OCI-LY1 (cell line): ENCODE measurements at regions not wholly inside any gene's neighbourhood (a gene's known extent, or its start where the extent isn't known, plus 50 kb on each side); places are given as distances from the start of the nearest gene placed in this dataset.

Experiments used
- H2AFZ ChIP-seq: fragments of 200-600 bp; sonication (generic), shearing (Covaris generic); 2 replicates; pipeline ENCODE4 v1.6.0; 2014; ENCODE audit warnings: antibody characterized with exemption, mild to moderate bottlenecking, low read length
- H3F3A ChIP-seq: fragments of 200-600 bp; sonication (generic), shearing (Covaris generic); 2 replicates; pipeline ENCODE4 v1.6.0; 2014; ENCODE audit warnings: mild to moderate bottlenecking, antibody characterized with exemption, low read length, moderate library complexity; ENCODE audit not compliant: insufficient read depth
- H3K27ac ChIP-seq: fragments of 200-600 bp; sonication (generic); 2 replicates; pipeline ENCODE4 v1.5.1; 2014; ENCODE audit warnings: low read length, mixed run types, mild to moderate bottlenecking, low read depth; ENCODE audit not compliant: poor library complexity, severe bottlenecking
- H3K27me3 ChIP-seq: fragments of 200-600 bp; sonication (generic); 2 replicates; pipeline ENCODE4 v1.6.0; 2014; ENCODE audit warnings: antibody characterized with exemption, mild to moderate bottlenecking, low read length, moderate library complexity; ENCODE audit not compliant: insufficient read depth
- H3K36me3 ChIP-seq: fragments of 200-600 bp; sonication (generic); 2 replicates; pipeline ENCODE4 v1.6.1; 2014; ENCODE audit warnings: mild to moderate bottlenecking, antibody characterized with exemption, low read length, moderate library complexity, mixed read lengths; ENCODE audit not compliant: insufficient read depth
- H3K4me1 ChIP-seq: fragments of 200-600 bp; sonication (generic); 2 replicates; pipeline ENCODE4 v1.5.1; 2014; ENCODE audit warnings: mild to moderate bottlenecking, low read length, moderate library complexity; ENCODE audit not compliant: insufficient read depth, severe bottlenecking
- H3K4me2 ChIP-seq: fragments of 200-600 bp; sonication (generic), shearing (Covaris generic); 2 replicates; pipeline ENCODE4 v1.6.1; 2014; ENCODE audit warnings: low read length
- H3K4me3 ChIP-seq: fragments of 200-600 bp; sonication (generic); 2 replicates; pipeline ENCODE4 v1.5.1; 2014; ENCODE audit warnings: low read length, low read depth, mild to moderate bottlenecking, mixed read lengths; ENCODE audit not compliant: poor library complexity, severe bottlenecking
- H3K79me2 ChIP-seq: fragments of 200-600 bp; shearing (Covaris generic); 2 replicates; pipeline ENCODE4 v1.6.1; 2016; ENCODE audit warnings: mixed run types, low read length, mixed read lengths; ENCODE audit not compliant: insufficient read depth
- H3K9ac ChIP-seq: fragments of 200-600 bp; sonication (generic), shearing (Covaris generic); 2 replicates; pipeline ENCODE4 v1.6.1; 2014; ENCODE audit warnings: mild to moderate bottlenecking, low read length, mixed read lengths
- H3K9me2 ChIP-seq: fragments of 200-600 bp; sonication (generic), shearing (Covaris generic); 2 replicates; pipeline ENCODE4 v1.6.1; 2014; ENCODE audit warnings: low read depth, mild to moderate bottlenecking, low read length, mixed read lengths
- H3K9me3 ChIP-seq: fragments of 200-600 bp; shearing (Covaris generic); 2 replicates; pipeline ENCODE4 v1.6.1; 2014; ENCODE audit warnings: low read length, mixed read lengths
- H4K20me1 ChIP-seq: fragments of 200-600 bp; sonication (generic), shearing (Covaris generic); 2 replicates; pipeline ENCODE4 v1.6.0; 2016; ENCODE audit warnings: mild to moderate bottlenecking, low read length; ENCODE audit not compliant: insufficient read depth
- EZH2 ChIP-seq: fragments of 200-600 bp; sonication (generic), shearing (Covaris generic); IDR thresholded peaks from 2 replicates; pipeline ENCODE4 v1.8.0; 2017; ENCODE audit warnings: borderline replicate concordance, mixed run types, mild to moderate bottlenecking, antibody characterized with exemption, low read length, moderate library complexity, mixed read lengths
- TF ChIP-seq, protein P1 (sequence below): fragments of 200-600 bp; sonication (generic), shearing (Covaris generic); IDR thresholded peaks from 2 replicates; pipeline ENCODE4 v1.5.1; 2017; ENCODE audit warnings: mild to moderate bottlenecking, antibody characterized with exemption, low read length, moderate library complexity, mixed read lengths

DNA sequence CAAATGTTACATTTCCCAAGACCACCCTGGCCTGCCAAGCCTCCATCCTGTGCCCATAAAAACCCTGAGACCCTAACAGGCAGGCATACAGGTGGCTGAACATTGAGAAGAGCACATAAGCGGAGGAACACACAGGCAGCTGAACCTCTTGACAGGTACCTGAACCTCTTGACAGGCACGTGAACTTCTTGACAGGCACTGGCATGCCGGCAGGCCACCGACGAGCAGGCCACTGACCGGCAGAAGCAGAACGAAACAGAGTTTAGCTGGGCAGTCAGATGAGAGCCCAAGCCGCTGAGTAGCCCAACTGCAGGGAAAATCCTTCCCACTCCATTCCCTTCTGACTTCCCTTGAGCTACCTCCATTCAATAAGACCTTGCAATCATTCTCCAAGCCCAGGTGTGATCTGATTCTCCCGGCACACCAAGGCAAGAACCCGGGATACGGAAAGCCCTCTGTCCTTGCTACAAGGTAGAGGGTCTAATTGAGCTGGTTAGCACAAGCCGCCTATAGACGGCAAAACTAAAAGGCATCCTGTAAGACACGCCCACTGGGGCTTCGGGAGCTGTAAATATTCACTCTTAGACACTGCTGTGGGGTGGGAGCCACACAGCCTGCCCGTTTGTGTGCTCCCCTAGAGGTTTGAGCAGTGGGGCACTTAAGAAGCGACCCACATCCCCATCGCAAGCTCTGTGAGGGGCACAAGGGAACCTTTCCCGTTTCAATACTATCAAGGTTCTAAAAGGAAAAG lies 2613.9 kb upstream of the PCDH20 start:
- no peak overlapping the region for H3K9ac ChIP-seq
- H3K9me2 ChIP-seq: no peaks in the 10 kb centered on the region
- no peak overlapping the region for H3K27ac ChIP-seq
- no peaks in the 10 kb centered on the region for H3K36me3 ChIP-seq
- H3K4me3 ChIP-seq: no peak overlapping the region
- no peak overlapping the region for H3K4me2 ChIP-seq
- no peak overlapping the region for H2AFZ ChIP-seq
- no peaks in the 10 kb centered on the region for H4K20me1 ChIP-seq
- no peaks in the 10 kb centered on the region for H3K4me1 ChIP-seq
- no peaks in the 10 kb centered on the region for H3K27me3 ChIP-seq
- TF ChIP-seq EZH2: no peak
- TF ChIP-seq, protein P1, sequence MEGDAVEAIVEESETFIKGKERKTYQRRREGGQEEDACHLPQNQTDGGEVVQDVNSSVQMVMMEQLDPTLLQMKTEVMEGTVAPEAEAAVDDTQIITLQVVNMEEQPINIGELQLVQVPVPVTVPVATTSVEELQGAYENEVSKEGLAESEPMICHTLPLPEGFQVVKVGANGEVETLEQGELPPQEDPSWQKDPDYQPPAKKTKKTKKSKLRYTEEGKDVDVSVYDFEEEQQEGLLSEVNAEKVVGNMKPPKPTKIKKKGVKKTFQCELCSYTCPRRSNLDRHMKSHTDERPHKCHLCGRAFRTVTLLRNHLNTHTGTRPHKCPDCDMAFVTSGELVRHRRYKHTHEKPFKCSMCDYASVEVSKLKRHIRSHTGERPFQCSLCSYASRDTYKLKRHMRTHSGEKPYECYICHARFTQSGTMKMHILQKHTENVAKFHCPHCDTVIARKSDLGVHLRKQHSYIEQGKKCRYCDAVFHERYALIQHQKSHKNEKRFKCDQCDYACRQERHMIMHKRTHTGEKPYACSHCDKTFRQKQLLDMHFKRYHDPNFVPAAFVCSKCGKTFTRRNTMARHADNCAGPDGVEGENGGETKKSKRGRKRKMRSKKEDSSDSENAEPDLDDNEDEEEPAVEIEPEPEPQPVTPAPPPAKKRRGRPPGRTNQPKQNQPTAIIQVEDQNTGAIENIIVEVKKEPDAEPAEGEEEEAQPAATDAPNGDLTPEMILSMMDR: no peak
- H3F3A ChIP-seq: no peaks in the 10 kb centered on the region
- no peaks in the 10 kb centered on the region for H3K9me3 ChIP-seq
- H3K79me2 ChIP-seq: no peaks in the 10 kb centered on the region

DNA sequence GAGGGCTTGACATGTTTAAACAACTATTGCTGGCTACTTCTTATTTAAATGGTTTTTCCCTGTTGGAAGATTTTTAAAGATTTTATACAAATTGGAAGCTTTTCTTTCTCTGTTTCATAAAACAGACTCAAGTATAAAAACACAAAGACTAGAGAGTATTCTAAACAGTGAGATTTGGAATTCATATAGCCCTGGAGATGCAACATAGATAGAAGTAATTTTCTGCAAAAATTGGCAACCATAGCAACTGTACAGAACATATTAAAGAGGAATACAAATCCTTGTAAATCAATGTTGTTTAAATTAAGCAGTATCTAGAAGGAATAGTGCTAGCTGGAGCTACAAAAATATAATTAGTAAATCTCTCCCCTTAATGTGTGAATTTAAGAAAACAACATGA lies 2612.9 kb upstream of the PCDH20 start:
- H3K9me2 ChIP-seq: no peaks in the 10 kb centered on the region
- H3K79me2 ChIP-seq: no peaks in the 10 kb centered on the region
- no peak overlapping the region for H3K4me3 ChIP-seq
- no peak overlapping the region for H3K9ac ChIP-seq
- H3K27me3 ChIP-seq: no peaks in the 10 kb centered on the region
- no peaks in the 10 kb centered on the region for H3K4me1 ChIP-seq
- no peak overlapping the region for H2AFZ ChIP-seq
- no peaks in the 10 kb centered on the region for H3K36me3 ChIP-seq
- H3K4me2 ChIP-seq: no peak overlapping the region
- no peaks in the 10 kb centered on the region for H4K20me1 ChIP-seq
- no peak overlapping the region for H3K27ac ChIP-seq
- H3K9me3 ChIP-seq: no peaks in the 10 kb centered on the region
- no peaks in the 10 kb centered on the region for H3F3A ChIP-seq
- TF ChIP-seq, protein P1: no peak
- no peak for TF ChIP-seq EZH2

DNA sequence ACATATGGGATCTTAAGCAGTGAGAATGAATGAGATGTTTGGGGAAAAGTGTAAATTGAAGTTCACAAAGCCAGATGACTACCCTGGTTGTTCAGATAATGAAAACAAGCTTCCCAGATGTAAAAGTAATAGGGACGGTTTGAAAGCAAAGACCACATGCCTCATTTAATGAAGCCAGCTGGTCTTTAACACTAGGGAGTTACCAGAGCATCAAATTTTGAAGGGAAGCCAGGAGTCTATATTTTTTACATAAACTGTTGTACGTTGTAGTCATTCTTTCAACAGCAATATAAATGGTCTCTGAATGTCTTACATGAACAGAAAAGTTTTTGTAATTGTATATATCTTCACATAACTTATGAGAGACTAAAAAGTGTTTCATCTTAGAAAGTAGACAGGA lies 2604.5 kb upstream of the PCDH20 start:
- Histone ChIP-seq H2AFZ (no peak overlapping the region), H4K20me1 (no peaks in the 10 kb centered on the region), H3K4me1 (no peaks in the 10 kb centered on the region), H3K27ac (no peak overlapping the region), H3K9me2 (no peaks in the 10 kb centered on the region), H3K4me2 (no peak overlapping the region), H3K79me2 (no peaks in the 10 kb centered on the region), H3K9me3 (no peaks in the 10 kb centered on the region), H3K36me3 (no peaks in the 10 kb centered on the region), H3K4me3 (no peak overlapping the region), H3F3A (no peaks in the 10 kb centered on the region), H3K27me3 (no peaks in the 10 kb centered on the region), H3K9ac (no peak overlapping the region)
- TF ChIP-seq EZH2: no peak
- TF ChIP-seq, protein P1: no peak
